H1 (cell line): ENCODE measurements at regions not wholly inside any gene's neighbourhood (a gene's known extent, or its start where the extent isn't known, plus 50 kb on each side); places are given as distances from the start of the nearest gene placed in this dataset.

ENCODE experiments used
- BRCA1 ChIP-seq: IDR thresholded peaks from 2 replicates; pipeline ENCODE4 v1.6.1; 2012; ENCODE audit warnings: low read depth, low read length, improper control_type of control experiment
- CHD2 ChIP-seq: IDR thresholded peaks from 2 replicates; pipeline ENCODE4 v1.6.1; 2012; ENCODE audit warnings: low read length, improper control_type of control experiment
- EGR1 ChIP-seq: IDR thresholded peaks from 2 replicates; pipeline ENCODE4 v1.6.1; 2011; ENCODE audit warnings: low read depth, low read length, borderline replicate concordance
- EP300 ChIP-seq, 2 experiments: IDR thresholded peaks; 1 replicate in 1 of 2; 2 replicates in 1 of 2; pipeline ENCODE4 v1.6.1; 2011 to 2012; ENCODE audit warnings: low read depth in 2 of 2, low read length in 2 of 2, mild to moderate bottlenecking in 2 of 2, borderline replicate concordance in 1 of 2, inconsistent platforms in 1 of 2, moderate library complexity in 1 of 2
- HDAC6 ChIP-seq: IDR thresholded peaks from one replicate; pipeline ENCODE4 v1.7.1; 2012; ENCODE audit warnings: low read depth, mild to moderate bottlenecking, inconsistent platforms, low read length, moderate library complexity
- JUND ChIP-seq: IDR thresholded peaks from 2 replicates; pipeline ENCODE4 v1.6.1; 2011; ENCODE audit warnings: mild to moderate bottlenecking, improper control_type of control experiment, low read length
- KDM4A ChIP-seq: IDR thresholded peaks from one replicate; pipeline ENCODE4 v1.7.1; 2012; ENCODE audit warnings: low read depth, mild to moderate bottlenecking, moderate library complexity, low read length, inconsistent platforms; ENCODE audit not compliant: severe bottlenecking
- KDM5A ChIP-seq: fragments of 200-600 bp; IDR thresholded peaks from 2 replicates; pipeline ENCODE4 v1.7.1; 2012; ENCODE audit warnings: mild to moderate bottlenecking, low read length, inconsistent platforms, mixed read lengths
- TBP ChIP-seq: IDR thresholded peaks from 2 replicates; pipeline ENCODE4 v1.6.1; 2011; ENCODE audit warnings: low read depth, low read length, improper control_type of control experiment
- TEAD4 ChIP-seq: IDR thresholded peaks from 2 replicates; pipeline ENCODE4 v1.6.1; 2012; ENCODE audit warnings: low read depth, low read length, inconsistent platforms, mixed read lengths
- TF ChIP-seq, protein P1 (sequence below): fragments of 300-600 bp; sonication (generic); IDR thresholded peaks from 2 replicates; pipeline ENCODE4 v1.7.1; 2012; ENCODE audit warnings: low read length, moderate library complexity, mild to moderate bottlenecking, inconsistent platforms; ENCODE audit not compliant: insufficient replicate concordance

- TF ChIP-seq, protein P1, sequence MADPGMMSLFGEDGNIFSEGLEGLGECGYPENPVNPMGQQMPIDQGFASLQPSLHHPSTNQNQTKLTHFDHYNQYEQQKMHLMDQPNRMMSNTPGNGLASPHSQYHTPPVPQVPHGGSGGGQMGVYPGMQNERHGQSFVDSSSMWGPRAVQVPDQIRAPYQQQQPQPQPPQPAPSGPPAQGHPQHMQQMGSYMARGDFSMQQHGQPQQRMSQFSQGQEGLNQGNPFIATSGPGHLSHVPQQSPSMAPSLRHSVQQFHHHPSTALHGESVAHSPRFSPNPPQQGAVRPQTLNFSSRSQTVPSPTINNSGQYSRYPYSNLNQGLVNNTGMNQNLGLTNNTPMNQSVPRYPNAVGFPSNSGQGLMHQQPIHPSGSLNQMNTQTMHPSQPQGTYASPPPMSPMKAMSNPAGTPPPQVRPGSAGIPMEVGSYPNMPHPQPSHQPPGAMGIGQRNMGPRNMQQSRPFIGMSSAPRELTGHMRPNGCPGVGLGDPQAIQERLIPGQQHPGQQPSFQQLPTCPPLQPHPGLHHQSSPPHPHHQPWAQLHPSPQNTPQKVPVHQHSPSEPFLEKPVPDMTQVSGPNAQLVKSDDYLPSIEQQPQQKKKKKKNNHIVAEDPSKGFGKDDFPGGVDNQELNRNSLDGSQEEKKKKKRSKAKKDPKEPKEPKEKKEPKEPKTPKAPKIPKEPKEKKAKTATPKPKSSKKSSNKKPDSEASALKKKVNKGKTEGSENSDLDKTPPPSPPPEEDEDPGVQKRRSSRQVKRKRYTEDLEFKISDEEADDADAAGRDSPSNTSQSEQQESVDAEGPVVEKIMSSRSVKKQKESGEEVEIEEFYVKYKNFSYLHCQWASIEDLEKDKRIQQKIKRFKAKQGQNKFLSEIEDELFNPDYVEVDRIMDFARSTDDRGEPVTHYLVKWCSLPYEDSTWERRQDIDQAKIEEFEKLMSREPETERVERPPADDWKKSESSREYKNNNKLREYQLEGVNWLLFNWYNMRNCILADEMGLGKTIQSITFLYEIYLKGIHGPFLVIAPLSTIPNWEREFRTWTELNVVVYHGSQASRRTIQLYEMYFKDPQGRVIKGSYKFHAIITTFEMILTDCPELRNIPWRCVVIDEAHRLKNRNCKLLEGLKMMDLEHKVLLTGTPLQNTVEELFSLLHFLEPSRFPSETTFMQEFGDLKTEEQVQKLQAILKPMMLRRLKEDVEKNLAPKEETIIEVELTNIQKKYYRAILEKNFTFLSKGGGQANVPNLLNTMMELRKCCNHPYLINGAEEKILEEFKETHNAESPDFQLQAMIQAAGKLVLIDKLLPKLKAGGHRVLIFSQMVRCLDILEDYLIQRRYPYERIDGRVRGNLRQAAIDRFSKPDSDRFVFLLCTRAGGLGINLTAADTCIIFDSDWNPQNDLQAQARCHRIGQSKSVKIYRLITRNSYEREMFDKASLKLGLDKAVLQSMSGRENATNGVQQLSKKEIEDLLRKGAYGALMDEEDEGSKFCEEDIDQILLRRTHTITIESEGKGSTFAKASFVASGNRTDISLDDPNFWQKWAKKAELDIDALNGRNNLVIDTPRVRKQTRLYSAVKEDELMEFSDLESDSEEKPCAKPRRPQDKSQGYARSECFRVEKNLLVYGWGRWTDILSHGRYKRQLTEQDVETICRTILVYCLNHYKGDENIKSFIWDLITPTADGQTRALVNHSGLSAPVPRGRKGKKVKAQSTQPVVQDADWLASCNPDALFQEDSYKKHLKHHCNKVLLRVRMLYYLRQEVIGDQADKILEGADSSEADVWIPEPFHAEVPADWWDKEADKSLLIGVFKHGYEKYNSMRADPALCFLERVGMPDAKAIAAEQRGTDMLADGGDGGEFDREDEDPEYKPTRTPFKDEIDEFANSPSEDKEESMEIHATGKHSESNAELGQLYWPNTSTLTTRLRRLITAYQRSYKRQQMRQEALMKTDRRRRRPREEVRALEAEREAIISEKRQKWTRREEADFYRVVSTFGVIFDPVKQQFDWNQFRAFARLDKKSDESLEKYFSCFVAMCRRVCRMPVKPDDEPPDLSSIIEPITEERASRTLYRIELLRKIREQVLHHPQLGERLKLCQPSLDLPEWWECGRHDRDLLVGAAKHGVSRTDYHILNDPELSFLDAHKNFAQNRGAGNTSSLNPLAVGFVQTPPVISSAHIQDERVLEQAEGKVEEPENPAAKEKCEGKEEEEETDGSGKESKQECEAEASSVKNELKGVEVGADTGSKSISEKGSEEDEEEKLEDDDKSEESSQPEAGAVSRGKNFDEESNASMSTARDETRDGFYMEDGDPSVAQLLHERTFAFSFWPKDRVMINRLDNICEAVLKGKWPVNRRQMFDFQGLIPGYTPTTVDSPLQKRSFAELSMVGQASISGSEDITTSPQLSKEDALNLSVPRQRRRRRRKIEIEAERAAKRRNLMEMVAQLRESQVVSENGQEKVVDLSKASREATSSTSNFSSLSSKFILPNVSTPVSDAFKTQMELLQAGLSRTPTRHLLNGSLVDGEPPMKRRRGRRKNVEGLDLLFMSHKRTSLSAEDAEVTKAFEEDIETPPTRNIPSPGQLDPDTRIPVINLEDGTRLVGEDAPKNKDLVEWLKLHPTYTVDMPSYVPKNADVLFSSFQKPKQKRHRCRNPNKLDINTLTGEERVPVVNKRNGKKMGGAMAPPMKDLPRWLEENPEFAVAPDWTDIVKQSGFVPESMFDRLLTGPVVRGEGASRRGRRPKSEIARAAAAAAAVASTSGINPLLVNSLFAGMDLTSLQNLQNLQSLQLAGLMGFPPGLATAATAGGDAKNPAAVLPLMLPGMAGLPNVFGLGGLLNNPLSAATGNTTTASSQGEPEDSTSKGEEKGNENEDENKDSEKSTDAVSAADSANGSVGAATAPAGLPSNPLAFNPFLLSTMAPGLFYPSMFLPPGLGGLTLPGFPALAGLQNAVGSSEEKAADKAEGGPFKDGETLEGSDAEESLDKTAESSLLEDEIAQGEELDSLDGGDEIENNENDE = no peak
- no peak for TF ChIP-seq CHD2
- TF ChIP-seq EGR1 = no peak
- no peak for TF ChIP-seq TBP
- no peak for TF ChIP-seq HDAC6
- TF ChIP-seq BRCA1 = no peak
- no peak for TF ChIP-seq KDM5A
- no peak for TF ChIP-seq EP300 (IDR thresholded peaks at IDR 0.05; ENCODE audit: borderline replicate concordance in 1 of 2, low read depth in 2 of 2, low read length in 2 of 2)
- no peak for TF ChIP-seq TEAD4
- TF ChIP-seq JUND = no peak
- TF ChIP-seq KDM4A = no peak
Measured at GRCh38 chr9:85858056-85858750, 82.7 kb upstream of the NAA35 start (continued).
